WTC11 (cell line): ENCODE measurements at regions not wholly inside any gene's neighbourhood (a gene's known extent, or its start where the extent isn't known, plus 50 kb on each side); places are given as distances from the start of the nearest gene placed in this dataset.

Experiments
- ATAC-seq: fragments of 200-7000 bp; cut with Tn5 transposase; 2 replicates; pipeline ENCODE4 v1.10.0; 2021; ENCODE audit warnings: mild to moderate bottlenecking, moderate library complexity
- CTCF ChIA-PET: fragments of 300-600 bp; sonication (Branson Sonifier 250); formaldehyde crosslinking; loops from one replicate; lab custom pipeline; 2021; ENCODE audit warnings: antibody characterized with exemption; lab: Charles Lee
- POLR2A ChIA-PET: fragments of 350-600 bp; sonication (Branson Sonifier 250); formaldehyde crosslinking; loops from one replicate; lab custom pipeline; 2021; ENCODE audit warnings: antibody characterized with exemption; lab: Charles Lee
- DNase-seq: peaks from one replicate; pipeline ENCODE4 v3.0.0; 2021; ENCODE audit warnings: low spot score
- H3K27ac Mint-ChIP-seq: 2 replicates; pipeline ENCODE4 v1.8.0; 2021; ENCODE audit warnings: mixed read lengths
- H3K27me3 Mint-ChIP-seq: 2 replicates; pipeline ENCODE4 v1.8.0; 2021; ENCODE audit warnings: low read depth, mild to moderate bottlenecking, moderate library complexity, mixed read lengths
- H3K36me3 Mint-ChIP-seq: 2 replicates; pipeline ENCODE4 v1.8.0; 2021; ENCODE audit warnings: mixed read lengths
- H3K4me1 Mint-ChIP-seq: 2 replicates; pipeline ENCODE4 v1.8.0; 2022; ENCODE audit warnings: mixed read lengths
- H3K4me3 Mint-ChIP-seq: 2 replicates; pipeline ENCODE4 v1.8.0; 2021; ENCODE audit warnings: mild to moderate bottlenecking, moderate library complexity, mixed read lengths
- H3K9me3 Mint-ChIP-seq: 2 replicates; pipeline ENCODE4 v1.8.0; 2021; ENCODE audit warnings: mixed read lengths
- ATF1 ChIP-seq: sonication (generic); formaldehyde crosslinking; IDR thresholded peaks from 2 replicates; pipeline ENCODE4 v1.8.1; 2023; ENCODE audit warnings: mild to moderate bottlenecking, moderate library complexity, missing genetic modification reagents
- CDX4 ChIP-seq: fragments of 250-450 bp; sonication (Bioruptor Pico); IDR thresholded peaks from 2 replicates; pipeline ENCODE4 v1.9.0; 2021; ENCODE audit warnings: moderate library complexity, mild to moderate bottlenecking, inconsistent platforms, borderline replicate concordance
- CTCF ChIP-seq: fragments of 200-600 bp; IDR thresholded peaks from 2 replicates; pipeline ENCODE4 v1.8.0; 2022; ENCODE audit warnings: antibody characterized with exemption
- ESRRA ChIP-seq: sonication (generic); formaldehyde crosslinking; IDR thresholded peaks from 2 replicates; pipeline ENCODE4 v1.8.1; 2022; ENCODE audit warnings: mild to moderate bottlenecking, missing genetic modification reagents, borderline replicate concordance
- HMGXB4 ChIP-seq: sonication (generic); formaldehyde crosslinking; IDR thresholded peaks from 2 replicates; pipeline ENCODE4 v1.8.1; 2023; ENCODE audit warnings: mild to moderate bottlenecking, moderate library complexity, missing genetic modification reagents
- MLX ChIP-seq: sonication (generic); formaldehyde crosslinking; IDR thresholded peaks from 2 replicates; pipeline ENCODE4 v1.8.1; 2023; ENCODE audit warnings: mild to moderate bottlenecking, missing genetic modification reagents, moderate library complexity
- NFATC4 ChIP-seq: fragments of 250-450 bp; sonication (Bioruptor Pico); IDR thresholded peaks from 2 replicates; pipeline ENCODE4 v1.9.0; 2021; ENCODE audit warnings: mild to moderate bottlenecking
- NR3C1 ChIP-seq: sonication (generic); formaldehyde crosslinking; conservative IDR thresholded peaks from 2 replicates; pipeline ENCODE4 v1.8.1; 2023; ENCODE audit warnings: low read depth, mild to moderate bottlenecking, missing genetic modification reagents
- OVOL2 ChIP-seq: fragments of 250-450 bp; sonication (Bioruptor Pico); IDR thresholded peaks from 2 replicates; pipeline ENCODE4 v1.9.0; 2021; ENCODE audit warnings: mild to moderate bottlenecking, borderline replicate concordance
- PREB ChIP-seq: sonication (generic); formaldehyde crosslinking; IDR thresholded peaks from 2 replicates; pipeline ENCODE4 v1.8.1; 2022; ENCODE audit warnings: mild to moderate bottlenecking, missing genetic modification reagents, moderate library complexity, borderline replicate concordance
- PRRX2 ChIP-seq: fragments of 250-450 bp; sonication (Bioruptor Pico); IDR thresholded peaks from 2 replicates; pipeline ENCODE4 v1.8.0; 2021; ENCODE audit warnings: mild to moderate bottlenecking
- SMAD4 ChIP-seq: sonication (generic); formaldehyde crosslinking; IDR thresholded peaks from 2 replicates; pipeline ENCODE4 v1.8.0; 2022; ENCODE audit warnings: mild to moderate bottlenecking, missing genetic modification reagents
- STAT6 ChIP-seq: sonication (generic); formaldehyde crosslinking; conservative IDR thresholded peaks from 2 replicates; pipeline ENCODE4 v1.8.1; 2023; ENCODE audit warnings: mild to moderate bottlenecking, low read depth, missing genetic modification reagents, moderate library complexity
- TEAD1 ChIP-seq: sonication (generic); formaldehyde crosslinking; IDR thresholded peaks from 2 replicates; pipeline ENCODE4 v1.8.0; 2022; ENCODE audit warnings: mild to moderate bottlenecking, missing genetic modification reagents
- TP53 ChIP-seq: sonication (generic); formaldehyde crosslinking; IDR thresholded peaks from 2 replicates; pipeline ENCODE4 v1.8.1; 2023; ENCODE audit warnings: mild to moderate bottlenecking, missing genetic modification reagents
- ZNF219 ChIP-seq: sonication (generic); formaldehyde crosslinking; IDR thresholded peaks from 2 replicates; pipeline ENCODE4 v1.8.0; 2023; ENCODE audit warnings: missing genetic modification reagents, mild to moderate bottlenecking, borderline replicate concordance
- ZNF281 ChIP-seq: sonication (generic); formaldehyde crosslinking; IDR thresholded peaks from 2 replicates; pipeline ENCODE4 v1.8.0; 2023; ENCODE audit warnings: mild to moderate bottlenecking, missing genetic modification reagents

- TF ChIP-seq ZNF281 (CRISPR knock-in tag): no peak
- TF ChIP-seq CDX4 (CRISPR knock-in tag): no peak
- TF ChIP-seq, all 79 proteins: peak for 0
These were observed 126.5 kb downstream of the GPCPD1 start (continued) for GRCh38 chr20:5484346-5484745.

- POLR2A ChIA-PET: no interaction called here
- H3K27me3 Mint-ChIP-seq: peaks cover 8% of the 10 kb centered on the region
- H3K36me3 Mint-ChIP-seq: no peaks in the 10 kb centered on the region
- no peak for ATAC-seq
- CTCF ChIA-PET: interaction anchor here (0.7 to 2.0 kb wide), 2 partner anchors 34 to 260 kb away, joined by 3 to 9 read pairs; no protein-coding TSS in a partner anchor
- H3K9me3 Mint-ChIP-seq: no peaks in the 10 kb centered on the region
- no peak for DNase-seq
- H3K4me1 Mint-ChIP-seq: peaks cover 10% of the 10 kb centered on the region
- TF ChIP-seq NR3C1: no peak
- no peak for TF ChIP-seq CTCF
- H3K4me3 Mint-ChIP-seq: no peak overlapping the region
- no peak overlapping the region for H3K27ac Mint-ChIP-seq
These were observed 128.0 kb downstream of the GPCPD1 start for GRCh38 chr20:5482791-5483190.

- Mint-ChIP-seq H3K4me1 (peaks cover 17% of the 10 kb centered on the region), H3K27me3 (peaks cover 5% of the 10 kb centered on the region; the same call in 1 of the 2 replicates), H3K4me3 (no peak overlapping the region), H3K9me3 (no peaks in the 10 kb centered on the region), H3K27ac (no peak overlapping the region), H3K36me3 (no peaks in the 10 kb centered on the region)
- DNase-seq: no peak
- no peak for ATAC-seq
- TF ChIP-seq ESRRA (CRISPR knock-in tag): no peak
- ChIA-PET POLR2A (no interaction called here), CTCF (no interaction called here)
These were observed 128.9 kb downstream of the GPCPD1 start for GRCh38 chr20:5481872-5482271.

GRCh38 chr20:5480824-5481600 lies 129.8 kb downstream of the GPCPD1 start:
- no peak overlapping the region for H3K27ac Mint-ChIP-seq
- no peaks in the 10 kb centered on the region for H3K27me3 Mint-ChIP-seq
- no peaks in the 10 kb centered on the region for H3K36me3 Mint-ChIP-seq
- peaks cover 17% of the 10 kb centered on the region for H3K4me1 Mint-ChIP-seq
- DNase-seq (no peak), ATAC-seq (no peak)
- POLR2A ChIA-PET: no interaction called here
- no peaks in the 10 kb centered on the region for H3K9me3 Mint-ChIP-seq
- CTCF ChIA-PET: interaction anchor here (0.5 kb wide), 1 partner anchor 267 kb away, joined by 3 read pairs; no protein-coding TSS in a partner anchor
- H3K4me3 Mint-ChIP-seq: no peak overlapping the region
- TF ChIP-seq PRRX2 (no peak), NFATC4 (CRISPR knock-in tag) (no peak), OVOL2 (CRISPR knock-in tag) (no peak), PREB (CRISPR knock-in tag) (no peak), STAT6 (CRISPR knock-in tag) (no peak), ZNF219 (no peak), TP53 (CRISPR knock-in tag) (no peak), MLX (CRISPR knock-in tag) (no peak), ATF1 (CRISPR knock-in tag) (no peak), TEAD1 (no peak), SMAD4 (CRISPR knock-in tag) (no peak), HMGXB4 (CRISPR knock-in tag) (no peak), ESRRA (CRISPR knock-in tag) (no peak)
